Hindlimb muscle (tissue), 1 donor: ENCODE measurements at regions not wholly inside any gene's neighbourhood (a gene's known extent, or its start where the extent isn't known, plus 50 kb on each side); places are given as distances from the start of the nearest gene placed in this dataset.
"Not testable (repeated sequence)": the region's sequence is repeated elsewhere in the genome, so short reads cannot be mapped to it uniquely, and the experiment has no call there.

Experiments
- DNase-seq: peaks from one replicate; pipeline ENCODE4 v3.0.0-alpha.2; 2013

- no peak for DNase-seq
These were observed 206.2 kb upstream of the MYLIP start for GRCh38 chr6:15922510-15923250.

- no peak for DNase-seq
These were observed 207.6 kb upstream of the MYLIP start for GRCh38 chr6:15921243-15921642.

- DNase-seq = no peak
These were observed 212.3 kb upstream of the MYLIP start for GRCh38 chr6:15916581-15916980.

- no peak for DNase-seq
These were observed 213.2 kb upstream of the MYLIP start for GRCh38 chr6:15915508-15916178.

- no peak for DNase-seq
These were observed 214.3 kb upstream of the MYLIP start for GRCh38 chr6:15914553-15914952.

- no peak for DNase-seq
These were observed 215.3 kb upstream of the MYLIP start for GRCh38 chr6:15913573-15913972.

GRCh38 chr6:15912505-15913400 lies 216.1 kb upstream of the MYLIP start:
- no peak for DNase-seq

GRCh38 chr6:15911753-15912504 lies 217.0 kb upstream of the MYLIP start:
- DNase-seq = no peak

- DNase-seq = no peak
These were observed 219.4 kb upstream of the MYLIP start for GRCh38 chr6:15909290-15910070.

GRCh38 chr6:15908871-15909270 lies 220.0 kb upstream of the MYLIP start:
- DNase-seq = no peak

GRCh38 chr6:15907914-15908518 lies 220.9 kb upstream of the MYLIP start:
- no peak for DNase-seq

GRCh38 chr6:15907220-15907913 lies 221.5 kb upstream of the MYLIP start:
- DNase-seq = not testable (repeated sequence)

- DNase-seq = no peak
These were observed 222.4 kb upstream of the MYLIP start for GRCh38 chr6:15906420-15907016.

- DNase-seq = no peak
These were observed 223.1 kb upstream of the MYLIP start for GRCh38 chr6:15905488-15906419.

- no peak for DNase-seq
These were observed 224.1 kb upstream of the MYLIP start for GRCh38 chr6:15904651-15905376.

- DNase-seq = no peak
These were observed 227.5 kb upstream of the MYLIP start for GRCh38 chr6:15901141-15902115.

GRCh38 chr6:15898693-15899092 lies 230.2 kb upstream of the MYLIP start:
- no peak for DNase-seq
